SK-N-SH treated with all-trans-retinoic acid at 6 μM for 48 hours (cell line): ENCODE measurements at regions not wholly inside any gene's neighbourhood (a gene's known extent, or its start where the extent isn't known, plus 50 kb on each side); places are given as distances from the start of the nearest gene placed in this dataset.
"Not testable (repeated sequence)": the region's sequence is repeated elsewhere in the genome, so short reads cannot be mapped to it uniquely, and the experiment has no call there.

ENCODE experiments used
- ATAC-seq: fragments of 200-7000 bp; cut with Tn5 transposase; 3 replicates; pipeline ENCODE4 v1.9.1; 2020; ENCODE audit warnings: mild to moderate bottlenecking, moderate library complexity
- ARNTL ChIP-seq: fragments of 450-650 bp; formaldehyde crosslinking; IDR thresholded peaks from 2 replicates; pipeline ENCODE4 v1.5.0; 2020; ENCODE audit warnings: low read depth, mild to moderate bottlenecking, moderate library complexity, borderline replicate concordance
- BACH2 ChIP-seq: fragments of 250-450 bp; sonication (Bioruptor Pico); IDR thresholded peaks from 2 replicates; pipeline ENCODE4 v1.9.0; 2021; ENCODE audit warnings: mild to moderate bottlenecking, borderline replicate concordance
- CSDC2 ChIP-seq: fragments of 250-450 bp; sonication (Bioruptor Pico); IDR thresholded peaks from 2 replicates; pipeline ENCODE4 v1.5.0; 2020; ENCODE audit warnings: mild to moderate bottlenecking, moderate library complexity
- CSRNP3 ChIP-seq: fragments of 250-450 bp; sonication (Bioruptor Pico); IDR thresholded peaks from 2 replicates; pipeline ENCODE4 v1.5.1; 2021; ENCODE audit warnings: mild to moderate bottlenecking, moderate library complexity
- ESRRG ChIP-seq: fragments of 250-450 bp; sonication (Bioruptor Pico); IDR thresholded peaks from 2 replicates; pipeline ENCODE4 v1.6.1; 2021; ENCODE audit warnings: mild to moderate bottlenecking
- GLIS3 ChIP-seq: fragments of 250-450 bp; sonication (Bioruptor Pico); IDR thresholded peaks from 2 replicates; pipeline ENCODE4 v1.5.0; 2020; ENCODE audit warnings: mild to moderate bottlenecking, moderate library complexity
- ISL1 ChIP-seq: fragments of 250-450 bp; sonication (Bioruptor Pico); IDR thresholded peaks from 2 replicates; pipeline ENCODE4 v2.1.2; 2022; ENCODE audit warnings: mild to moderate bottlenecking, moderate library complexity
- OSR1 ChIP-seq: fragments of 250-450 bp; sonication (Bioruptor Pico); IDR thresholded peaks from 2 replicates; pipeline ENCODE4 v1.8.0; 2022; ENCODE audit warnings: moderate library complexity, mild to moderate bottlenecking, inconsistent platforms
- PATZ1 ChIP-seq: fragments of 250-450 bp; sonication (Bioruptor Pico); IDR thresholded peaks from 2 replicates; pipeline ENCODE4 v1.8.0; 2020; ENCODE audit warnings: mild to moderate bottlenecking, moderate library complexity, borderline replicate concordance
- PPARA ChIP-seq: fragments of 250-450 bp; sonication (Bioruptor Pico); IDR thresholded peaks from 2 replicates; pipeline ENCODE4 v1.5.0; 2020; ENCODE audit warnings: mild to moderate bottlenecking, borderline replicate concordance
- RARB ChIP-seq: fragments of 250-450 bp; sonication (Bioruptor Pico); IDR thresholded peaks from 2 replicates; pipeline ENCODE4 v1.8.0; 2021; ENCODE audit warnings: mild to moderate bottlenecking, moderate library complexity
- SNAI2 ChIP-seq: fragments of 250-450 bp; sonication (Bioruptor Pico); IDR thresholded peaks from 2 replicates; pipeline ENCODE4 v1.5.0; 2020; ENCODE audit warnings: mild to moderate bottlenecking, moderate library complexity
- TCF4 ChIP-seq: fragments of 250-450 bp; sonication (Bioruptor Pico); IDR thresholded peaks from 2 replicates; pipeline ENCODE4 v1.8.0; 2021; ENCODE audit warnings: mild to moderate bottlenecking, moderate library complexity, borderline replicate concordance
- TOX ChIP-seq: fragments of 250-450 bp; sonication (Bioruptor Pico); IDR thresholded peaks from 2 replicates; pipeline ENCODE4 v1.8.0; 2021; ENCODE audit warnings: mild to moderate bottlenecking, moderate library complexity, borderline replicate concordance
- ZC3H10 ChIP-seq: fragments of 250-450 bp; sonication (Bioruptor Pico); IDR thresholded peaks from 2 replicates; pipeline ENCODE4 v1.5.1; 2021; ENCODE audit warnings: mild to moderate bottlenecking, moderate library complexity
- ZFP30 ChIP-seq: fragments of 450-650 bp; formaldehyde crosslinking; IDR thresholded peaks from 2 replicates; pipeline ENCODE4 v1.5.0; 2022; ENCODE audit warnings: mild to moderate bottlenecking, moderate library complexity
- ZNF565 ChIP-seq: fragments of 450-650 bp; formaldehyde crosslinking; conservative IDR thresholded peaks from 2 replicates; pipeline ENCODE4 v1.5.0; 2020; ENCODE audit warnings: low read depth, mild to moderate bottlenecking, moderate library complexity
- ZNF70 ChIP-seq: fragments of 450-650 bp; formaldehyde crosslinking; IDR thresholded peaks from 2 replicates; pipeline ENCODE4 v1.5.0; 2020; ENCODE audit warnings: mild to moderate bottlenecking, moderate library complexity
- ZNF8 ChIP-seq: fragments of 450-650 bp; formaldehyde crosslinking; IDR thresholded peaks from 2 replicates; pipeline ENCODE4 v1.5.0; 2020; ENCODE audit warnings: mild to moderate bottlenecking, moderate library complexity
- TF ChIP-seq, protein P1 (sequence below): fragments of 250-450 bp; sonication (Bioruptor Pico); IDR thresholded peaks from 2 replicates; pipeline ENCODE4 v1.5.1; 2020; ENCODE audit warnings: low read depth, mild to moderate bottlenecking, moderate library complexity

DNA sequence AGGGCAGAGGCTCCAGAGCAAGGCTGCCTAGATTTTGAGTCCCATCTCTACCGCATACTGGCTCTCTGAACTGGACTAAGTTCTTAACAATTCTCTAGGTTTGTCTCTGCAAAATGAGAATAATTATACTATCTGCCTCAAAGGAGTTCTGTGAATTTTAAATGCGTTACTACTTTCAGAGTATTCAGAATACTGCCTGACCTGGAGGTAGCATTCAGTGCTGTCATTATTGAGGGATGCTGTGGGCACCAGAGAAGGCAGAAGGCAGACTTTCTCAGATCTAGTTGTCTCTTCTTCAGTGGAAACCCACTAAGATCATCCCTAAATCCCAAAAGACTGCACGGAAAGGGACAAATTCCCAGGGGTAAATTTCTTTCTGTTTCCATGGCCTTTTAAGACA is 147.4 kb upstream of the RORA start:
- TF ChIP-seq CSDC2 (CRISPR knock-in tag): no peak
- TF ChIP-seq, all 23 proteins: peak for 0
- no peak for ATAC-seq

- TF ChIP-seq PATZ1 (CRISPR knock-in tag): no peak
- no peak for TF ChIP-seq ISL1 (CRISPR knock-in tag)
- TF ChIP-seq, protein P1, sequence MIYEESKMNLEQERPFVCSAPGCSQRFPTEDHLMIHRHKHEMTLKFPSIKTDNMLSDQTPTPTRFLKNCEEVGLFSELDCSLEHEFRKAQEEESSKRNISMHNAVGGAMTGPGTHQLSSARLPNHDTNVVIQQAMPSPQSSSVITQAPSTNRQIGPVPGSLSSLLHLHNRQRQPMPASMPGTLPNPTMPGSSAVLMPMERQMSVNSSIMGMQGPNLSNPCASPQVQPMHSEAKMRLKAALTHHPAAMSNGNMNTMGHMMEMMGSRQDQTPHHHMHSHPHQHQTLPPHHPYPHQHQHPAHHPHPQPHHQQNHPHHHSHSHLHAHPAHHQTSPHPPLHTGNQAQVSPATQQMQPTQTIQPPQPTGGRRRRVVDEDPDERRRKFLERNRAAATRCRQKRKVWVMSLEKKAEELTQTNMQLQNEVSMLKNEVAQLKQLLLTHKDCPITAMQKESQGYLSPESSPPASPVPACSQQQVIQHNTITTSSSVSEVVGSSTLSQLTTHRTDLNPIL (CRISPR knock-in tag): no peak
- no peak for TF ChIP-seq ZNF70
- TF ChIP-seq SNAI2 (CRISPR knock-in tag): no peak
- no peak for TF ChIP-seq BACH2 (CRISPR knock-in tag)
- TF ChIP-seq OSR1 (CRISPR knock-in tag): no peak
- TF ChIP-seq ZNF565 (CRISPR knock-in tag): no peak
- TF ChIP-seq ZNF8 (CRISPR knock-in tag): no peak
- TF ChIP-seq PPARA: no peak
- no peak for ATAC-seq
These were observed 145.7 kb upstream of the RORA start for GRCh38 chr15:61374848-61375247.

DNA sequence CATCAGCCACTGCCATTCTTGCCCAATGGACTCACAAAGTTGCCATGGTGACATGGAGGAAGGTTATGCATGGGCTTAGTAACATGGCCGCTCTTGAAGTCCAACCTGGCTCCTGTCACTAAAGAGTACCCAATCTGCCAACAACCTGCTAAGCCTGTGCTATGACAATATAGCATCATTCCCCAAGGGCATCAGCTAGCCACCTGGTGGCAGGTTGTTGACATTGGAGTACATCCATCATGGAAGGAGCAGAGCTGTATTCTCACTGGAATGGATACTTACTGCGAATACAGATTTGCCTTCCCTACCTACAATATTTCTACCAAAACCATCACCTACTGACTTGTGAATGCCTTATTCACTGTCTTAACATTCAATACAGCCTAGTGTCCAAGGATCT is 138.9 kb upstream of the RORA start:
- TF ChIP-seq BACH2 (CRISPR knock-in tag) (no peak), CSRNP3 (CRISPR knock-in tag) (no peak), CSDC2 (CRISPR knock-in tag) (no peak), PATZ1 (CRISPR knock-in tag) (no peak), ZFP30 (no peak), ARNTL (CRISPR knock-in tag) (no peak), ZNF8 (CRISPR knock-in tag) (no peak), PPARA (no peak), GLIS3 (no peak), TOX (CRISPR knock-in tag) (no peak)

DNA sequence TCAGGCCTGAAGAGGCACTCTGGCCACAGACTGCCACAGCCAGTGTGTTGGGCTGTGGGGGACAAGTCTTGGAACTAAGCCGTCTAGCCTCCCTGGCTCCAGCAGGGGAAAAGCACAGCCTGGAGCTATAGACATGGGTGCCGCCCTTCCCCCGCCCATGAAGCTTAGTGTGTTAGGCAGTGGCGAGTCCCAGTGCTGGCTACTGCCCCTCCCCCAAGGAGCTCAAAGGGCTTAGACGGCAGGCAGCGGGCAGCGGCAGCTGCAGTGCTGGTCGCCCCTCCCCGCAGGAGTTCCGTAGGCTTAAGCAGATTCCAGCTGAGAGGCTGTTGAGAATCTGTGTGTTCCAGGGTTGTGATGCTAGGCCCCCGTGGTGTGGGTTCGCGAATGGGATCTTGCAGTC is 135.8 kb upstream of the RORA start:
- no peak for ATAC-seq
- TF ChIP-seq ZNF565 (CRISPR knock-in tag): no peak
- no peak for TF ChIP-seq SNAI2 (CRISPR knock-in tag)
- no peak for TF ChIP-seq ZNF8 (CRISPR knock-in tag)
- TF ChIP-seq ZFP30: no peak
- TF ChIP-seq, protein P1 (CRISPR knock-in tag): no peak
- TF ChIP-seq RARB (CRISPR knock-in tag): no peak
- no peak for TF ChIP-seq PPARA
- no peak for TF ChIP-seq TCF4 (CRISPR knock-in tag)
- TF ChIP-seq CSRNP3 (CRISPR knock-in tag): no peak
- no peak for TF ChIP-seq GLIS3
- TF ChIP-seq ZC3H10 (CRISPR knock-in tag): no peak
- TF ChIP-seq ESRRG: no peak
- TF ChIP-seq TOX (CRISPR knock-in tag): no peak
- TF ChIP-seq ZNF70: no peak
- TF ChIP-seq ARNTL (CRISPR knock-in tag): no peak

More for the DNA sequence above, 138.9 kb upstream of the RORA start:
- ATAC-seq: no peak

DNA sequence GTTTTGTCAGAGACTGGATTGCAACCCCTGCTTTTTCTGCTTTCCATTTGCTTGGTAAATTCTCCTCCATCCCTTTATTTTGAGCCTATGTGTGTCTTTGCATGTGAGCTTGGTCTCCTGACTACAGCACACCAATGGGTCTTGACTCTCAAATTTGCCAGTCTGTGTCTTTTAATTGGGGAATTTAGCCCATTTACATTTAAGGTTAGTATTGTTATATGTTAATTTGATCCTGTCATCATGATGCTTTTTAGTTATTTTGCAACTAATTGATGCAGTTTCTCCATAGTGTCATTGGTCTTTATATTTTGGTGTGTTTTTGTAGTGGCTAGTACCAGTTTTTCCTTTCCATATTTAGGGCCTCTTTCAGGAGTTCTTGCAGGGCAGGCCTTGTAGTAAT is 133.8 kb upstream of the RORA start:
- not testable (repeated sequence) for ATAC-seq
